GM23248 (cell line): ENCODE measurements at regions not wholly inside any gene's neighbourhood (a gene's known extent, or its start where the extent isn't known, plus 50 kb on each side); places are given as distances from the start of the nearest gene placed in this dataset.

Experiments used
- EZH2 ChIP-seq: fragments of 200-600 bp; sonication (generic); IDR thresholded peaks from 2 replicates; pipeline ENCODE4 v1.6.1; 2018; ENCODE audit warnings: antibody characterized with exemption, mild to moderate bottlenecking; ENCODE audit not compliant: insufficient read depth, poor library complexity, severe bottlenecking
- EZH2phosphoT487 ChIP-seq: fragments of 200-600 bp; sonication (generic); IDR thresholded peaks from 2 replicates; pipeline ENCODE4 v1.6.1; 2018; ENCODE audit warnings: antibody characterized with exemption, moderate library complexity, mild to moderate bottlenecking, low read depth; ENCODE audit not compliant: insufficient read depth

GRCh38 chr20:11844691-11845090 is 73.0 kb upstream of the BTBD3 start:
- TF ChIP-seq EZH2phosphoT487 (no peak), EZH2 (no peak)
